IMR-90 (cell line): ENCODE measurements at regions not wholly inside any gene's neighbourhood (a gene's known extent, or its start where the extent isn't known, plus 50 kb on each side); places are given as distances from the start of the nearest gene placed in this dataset.

Source experiments
- ATAC-seq: fragments of 200-7000 bp; cut with Tn5 transposase; 2 replicates; pipeline ENCODE4 v1.9.1; 2020; ENCODE audit warnings: low read depth, mild to moderate bottlenecking, moderate library complexity
- BruUV-seq: library from RNA; stranded (reverse); fragments of 400-500 nt; replicated peaks from 2 replicates; lab custom pipeline; 2021; lab: Mats Ljungman, UMichigan
- CTCF ChIA-PET: fragments of 300-600 bp; formaldehyde crosslinking; extraction: SDS; loops from one replicate; lab custom pipeline; 2021; ENCODE audit warnings: antibody characterized with exemption; lab: Yijun Ruan, JAX
- POLR2A ChIA-PET: fragments of 300-600 bp; sonication (Branson Sonifier 250); formaldehyde crosslinking; loops from one replicate; lab custom pipeline; 2022; ENCODE audit warnings: antibody characterized with exemption; ENCODE audit not compliant: unreplicated experiment; lab: Charles Lee
- DNase-seq: peaks from one replicate; pipeline ENCODE4 v3.0.0; 2013
- H2AFZ ChIP-seq: replicated peaks from 2 replicates; pipeline ENCODE3; 2013; ENCODE audit warnings: low read length, mild to moderate bottlenecking; ENCODE audit not compliant: poor library complexity
- H2AK5ac ChIP-seq: 2 replicates; pipeline ENCODE4 v1.6.1; 2013; ENCODE audit warnings: low read depth, low read length, inconsistent platforms
- H2AK9ac ChIP-seq: replicated peaks from 2 replicates; pipeline ENCODE3; 2013; ENCODE audit warnings: mild to moderate bottlenecking, low read depth, low read length, moderate library complexity; ENCODE audit not compliant: poor library complexity
- H2BK120ac ChIP-seq: 2 replicates; pipeline ENCODE4 v1.6.1; 2013; ENCODE audit warnings: low read depth, low read length, inconsistent platforms
- H2BK15ac ChIP-seq: 3 replicates; pipeline ENCODE4 v1.6.1; 2013; ENCODE audit warnings: low read depth, low read length, inconsistent platforms
- H2BK20ac ChIP-seq: 2 replicates; pipeline ENCODE4 v1.6.1; 2013; ENCODE audit warnings: low read depth, mild to moderate bottlenecking, inconsistent platforms, low read length, moderate library complexity
- H2BK5ac ChIP-seq: 2 replicates; pipeline ENCODE4 v1.6.1; 2013; ENCODE audit warnings: mild to moderate bottlenecking, low read depth, low read length, inconsistent platforms; ENCODE audit not compliant: poor library complexity, severe bottlenecking
- H3K14ac ChIP-seq: replicated peaks from 2 replicates; pipeline ENCODE4 v1.6.1; 2013; ENCODE audit warnings: low read depth, low read length, inconsistent platforms
- H3K18ac ChIP-seq: 2 replicates; pipeline ENCODE4 v1.6.1; 2013; ENCODE audit warnings: low read depth, low read length, control low read depth
- H3K23ac ChIP-seq: 2 replicates; pipeline ENCODE4 v1.6.1; 2013; ENCODE audit warnings: low read depth, low read length, inconsistent platforms
- H3K27ac ChIP-seq: 2 replicates; pipeline ENCODE4 v1.5.1; 2013; ENCODE audit warnings: mild to moderate bottlenecking, control low read depth, low read length; ENCODE audit not compliant: insufficient read depth
- H3K27me3 ChIP-seq: 2 replicates; pipeline ENCODE4 v1.6.1; 2013; ENCODE audit warnings: low read length; ENCODE audit not compliant: control insufficient read depth, insufficient read depth
- H3K36me3 ChIP-seq: 2 replicates; pipeline ENCODE4 v1.6.1; 2013; ENCODE audit warnings: low read length, mixed read lengths; ENCODE audit not compliant: control insufficient read depth, insufficient read depth
- H3K4ac ChIP-seq: 2 replicates; pipeline ENCODE4 v1.6.1; 2013; ENCODE audit warnings: low read depth, low read length, inconsistent platforms
- H3K4me1 ChIP-seq: 2 replicates; pipeline ENCODE4 v1.6.1; 2013; ENCODE audit warnings: low read length, mixed read lengths; ENCODE audit not compliant: control insufficient read depth, insufficient read depth
- H3K4me2 ChIP-seq: 2 replicates; pipeline ENCODE4 v1.6.1; 2013; ENCODE audit warnings: low read depth, mild to moderate bottlenecking, control low read depth, low read length, moderate library complexity
- H3K4me3 ChIP-seq: 2 replicates; pipeline ENCODE4 v1.5.1; 2013; ENCODE audit warnings: low read depth, mild to moderate bottlenecking, control low read depth, low read length, moderate library complexity; ENCODE audit not compliant: insufficient read depth
- H3K56ac ChIP-seq: 2 replicates; pipeline ENCODE4 v1.6.1; 2013; ENCODE audit warnings: low read length, inconsistent platforms; ENCODE audit not compliant: insufficient read depth; ENCODE audit errors: extremely low read depth
- H3K79me1 ChIP-seq, 2 experiments: 2 replicates each; pipeline ENCODE4 v1.6.1; 2013; ENCODE audit warnings: low read length in 2 of 2, inconsistent platforms in 1 of 2, low read depth in 1 of 2
- H3K9ac ChIP-seq: 2 replicates; pipeline ENCODE4 v1.6.1; 2013; ENCODE audit warnings: low read depth, low read length, control low read depth
- H3K9me1 ChIP-seq: 2 replicates; pipeline ENCODE4 v1.6.1; 2013; ENCODE audit warnings: low read length, inconsistent platforms; ENCODE audit not compliant: insufficient read depth
- H3K9me3 ChIP-seq: 2 replicates; pipeline ENCODE4 v1.6.1; 2013; ENCODE audit warnings: low read length; ENCODE audit not compliant: control insufficient read depth, insufficient read depth
- H4K20me1 ChIP-seq: 2 replicates; pipeline ENCODE4 v1.6.1; 2013; ENCODE audit warnings: low read length, inconsistent platforms; ENCODE audit not compliant: insufficient read depth
- H4K5ac ChIP-seq: 2 replicates; pipeline ENCODE4 v1.6.1; 2013; ENCODE audit warnings: mild to moderate bottlenecking, low read depth, low read length, control low read depth
- H4K8ac ChIP-seq, 2 experiments: 2 replicates each; pipeline ENCODE4 v1.6.1; 2013; ENCODE audit warnings: low read depth in 2 of 2, low read length in 2 of 2, control low read depth in 1 of 2, inconsistent platforms in 1 of 2
- H4K91ac ChIP-seq: 2 replicates; pipeline ENCODE4 v1.6.1; 2013; ENCODE audit warnings: low read depth, low read length, inconsistent platforms; ENCODE audit not compliant: insufficient read depth
- BHLHE40 ChIP-seq: fragments of 150-350 bp; IDR thresholded peaks from 2 replicates; pipeline ENCODE4 v1.6.1; 2016; ENCODE audit warnings: mild to moderate bottlenecking, low read depth, low read length
- MAZ ChIP-seq: IDR thresholded peaks from 2 replicates; pipeline ENCODE4 v1.6.1; 2012; ENCODE audit warnings: low read depth, mild to moderate bottlenecking, low read length, improper control_type of control experiment, moderate library complexity, borderline replicate concordance
- MXI1 ChIP-seq: IDR thresholded peaks from 2 replicates; pipeline ENCODE4 v1.6.1; 2012; ENCODE audit warnings: low read depth, mild to moderate bottlenecking, low read length, moderate library complexity, borderline replicate concordance
- POLR2A ChIP-seq: IDR thresholded peaks from 2 replicates; pipeline ENCODE4 v1.6.1; 2012; ENCODE audit warnings: mild to moderate bottlenecking, low read depth, low read length
- RCOR1 ChIP-seq: IDR thresholded peaks from 2 replicates; pipeline ENCODE4 v1.6.1; 2012; ENCODE audit warnings: mild to moderate bottlenecking, low read length, improper control_type of control experiment; ENCODE audit not compliant: insufficient replicate concordance
- WGBS, 2 experiments: methylation state at CpG; one replicate each; pipeline versions ENCODE4 v1.1.5 to v1.1.7; 2013; ENCODE audit warnings: missing lambda C conversion rate in 2 of 2; ENCODE audit not compliant: insufficient read length in 1 of 2; ENCODE audit errors: extremely low coverage in 2 of 2; 5-methylcytosine and 5-hydroxymethylcytosine counted together
- dilution Hi-C: fragments of 300-500 bp; cut with HindIII; formaldehyde crosslinking; loops from one replicate; pipeline ENCODE4 v1.14.3; 2018; ENCODE audit warnings: low sequenced_read_pairs; ENCODE audit not compliant: unreplicated experiment
- in situ Hi-C: fragments of 300-500 bp; cut with MboI; formaldehyde crosslinking; loops from 3 replicates; pipeline ENCODE4 v1.14.3; 2019; ENCODE audit warnings: low sequenced_read_pairs, inconsistent platforms, mixed read lengths
- intact Hi-C: fragments of 100-400 bp; cut with micrococcal nuclease; formaldehyde crosslinking; loops from 2 replicates; pipeline ENCODE4 v1.10.0; 2022
- TF ChIP-seq, protein P1 (sequence below): conservative IDR thresholded peaks from 2 replicates; pipeline ENCODE4 v1.5.1; 2012; ENCODE audit warnings: mild to moderate bottlenecking, low read depth, low read length, improper control_type of control experiment
- TF ChIP-seq, protein P2 (sequence below): fragments of 150-350 bp; IDR thresholded peaks from 2 replicates; pipeline ENCODE4 v1.6.1; 2016; ENCODE audit warnings: low read depth, mild to moderate bottlenecking, low read length, moderate library complexity, borderline replicate concordance
- TF ChIP-seq, protein P3 (sequence below): fragments of 150-350 bp; IDR thresholded peaks from 2 replicates; pipeline ENCODE4 v1.6.1; 2017; ENCODE audit warnings: mild to moderate bottlenecking, antibody characterized with exemption, low read length, low read depth

DNA sequence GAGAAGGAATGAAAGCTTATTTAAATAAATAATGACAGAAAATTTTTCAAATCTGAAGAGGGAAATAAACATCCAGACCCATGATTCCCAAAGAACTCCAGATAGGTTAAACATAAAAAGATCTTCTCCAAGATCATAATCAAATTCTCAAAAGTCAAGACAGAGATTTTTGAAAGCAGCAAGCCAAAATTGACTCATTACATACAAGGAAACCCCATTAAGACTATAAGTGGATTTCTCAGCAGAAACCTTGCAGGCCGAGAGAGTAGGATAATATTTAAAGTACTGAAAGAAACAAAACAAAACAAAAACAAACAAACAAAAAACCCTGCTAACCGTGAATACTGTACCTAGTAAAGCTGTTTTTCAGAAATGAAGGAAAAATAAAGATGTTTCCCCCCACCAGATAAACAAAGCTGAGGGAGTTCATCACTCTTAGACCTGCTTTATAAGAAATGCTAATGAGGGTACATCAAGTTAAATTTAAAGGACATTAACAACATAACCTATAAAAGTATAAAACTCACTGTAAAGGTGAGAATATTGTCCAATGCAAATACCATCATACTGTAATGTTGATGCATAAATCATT is 412.2 kb downstream of the INSC start:
- in situ Hi-C loops (no loop called here), dilution Hi-C loops (no loop called here), intact Hi-C loops (no loop called here)
- DNase-seq (no peak), ATAC-seq (no peak)
- no peak overlapping the region for H2BK120ac ChIP-seq
- H3K9me3 ChIP-seq: peaks cover 6% of the 10 kb centered on the region; the same call in 1 of the 2 replicates
- ChIA-PET POLR2A (no interaction called here), CTCF (no interaction called here)
- H4K8ac ChIP-seq: no peak overlapping the region
- no peak overlapping the region for H3K27ac ChIP-seq
- no peak overlapping the region for H2BK5ac ChIP-seq
- no peak overlapping the region for H4K5ac ChIP-seq
- H3K14ac ChIP-seq: no peak overlapping the region
- H2AK5ac ChIP-seq: no peak overlapping the region
- no peaks in the 10 kb centered on the region for H3K36me3 ChIP-seq
- H3K9ac ChIP-seq: no peak overlapping the region
- no peak overlapping the region for H2BK20ac ChIP-seq
- H3K4ac ChIP-seq: no peak overlapping the region
- H3K18ac ChIP-seq: no peak overlapping the region
- H3K56ac ChIP-seq: no peak overlapping the region
- H4K20me1 ChIP-seq: no peaks in the 10 kb centered on the region
- no peaks in the 10 kb centered on the region for H3K9me1 ChIP-seq
- H2AK9ac ChIP-seq: no peak overlapping the region
- no CpG with 5 or more reads among the region's 2 CpGs for WGBS, 2 experiments
- H3K79me1 ChIP-seq: no peaks in the 10 kb centered on the region
- no peak overlapping the region for H3K23ac ChIP-seq
- H4K91ac ChIP-seq: no peak overlapping the region
- H3K4me1 ChIP-seq: no peaks in the 10 kb centered on the region
- H2BK15ac ChIP-seq: no peak overlapping the region
- no peak overlapping the region for H3K4me3 ChIP-seq
- no TSS peak for BruUV-seq
- no peak overlapping the region for H3K4me2 ChIP-seq
- no peaks in the 10 kb centered on the region for H3K27me3 ChIP-seq
- no peak overlapping the region for H2AFZ ChIP-seq
- TF ChIP-seq, protein P1, sequence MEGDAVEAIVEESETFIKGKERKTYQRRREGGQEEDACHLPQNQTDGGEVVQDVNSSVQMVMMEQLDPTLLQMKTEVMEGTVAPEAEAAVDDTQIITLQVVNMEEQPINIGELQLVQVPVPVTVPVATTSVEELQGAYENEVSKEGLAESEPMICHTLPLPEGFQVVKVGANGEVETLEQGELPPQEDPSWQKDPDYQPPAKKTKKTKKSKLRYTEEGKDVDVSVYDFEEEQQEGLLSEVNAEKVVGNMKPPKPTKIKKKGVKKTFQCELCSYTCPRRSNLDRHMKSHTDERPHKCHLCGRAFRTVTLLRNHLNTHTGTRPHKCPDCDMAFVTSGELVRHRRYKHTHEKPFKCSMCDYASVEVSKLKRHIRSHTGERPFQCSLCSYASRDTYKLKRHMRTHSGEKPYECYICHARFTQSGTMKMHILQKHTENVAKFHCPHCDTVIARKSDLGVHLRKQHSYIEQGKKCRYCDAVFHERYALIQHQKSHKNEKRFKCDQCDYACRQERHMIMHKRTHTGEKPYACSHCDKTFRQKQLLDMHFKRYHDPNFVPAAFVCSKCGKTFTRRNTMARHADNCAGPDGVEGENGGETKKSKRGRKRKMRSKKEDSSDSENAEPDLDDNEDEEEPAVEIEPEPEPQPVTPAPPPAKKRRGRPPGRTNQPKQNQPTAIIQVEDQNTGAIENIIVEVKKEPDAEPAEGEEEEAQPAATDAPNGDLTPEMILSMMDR: no peak
- TF ChIP-seq RCOR1 (no peak), MAZ (no peak), BHLHE40 (no peak), POLR2A (no peak), MXI1 (no peak)
- TF ChIP-seq, protein P2, sequence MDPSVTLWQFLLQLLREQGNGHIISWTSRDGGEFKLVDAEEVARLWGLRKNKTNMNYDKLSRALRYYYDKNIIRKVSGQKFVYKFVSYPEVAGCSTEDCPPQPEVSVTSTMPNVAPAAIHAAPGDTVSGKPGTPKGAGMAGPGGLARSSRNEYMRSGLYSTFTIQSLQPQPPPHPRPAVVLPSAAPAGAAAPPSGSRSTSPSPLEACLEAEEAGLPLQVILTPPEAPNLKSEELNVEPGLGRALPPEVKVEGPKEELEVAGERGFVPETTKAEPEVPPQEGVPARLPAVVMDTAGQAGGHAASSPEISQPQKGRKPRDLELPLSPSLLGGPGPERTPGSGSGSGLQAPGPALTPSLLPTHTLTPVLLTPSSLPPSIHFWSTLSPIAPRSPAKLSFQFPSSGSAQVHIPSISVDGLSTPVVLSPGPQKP: no peak
- TF ChIP-seq, protein P3, sequence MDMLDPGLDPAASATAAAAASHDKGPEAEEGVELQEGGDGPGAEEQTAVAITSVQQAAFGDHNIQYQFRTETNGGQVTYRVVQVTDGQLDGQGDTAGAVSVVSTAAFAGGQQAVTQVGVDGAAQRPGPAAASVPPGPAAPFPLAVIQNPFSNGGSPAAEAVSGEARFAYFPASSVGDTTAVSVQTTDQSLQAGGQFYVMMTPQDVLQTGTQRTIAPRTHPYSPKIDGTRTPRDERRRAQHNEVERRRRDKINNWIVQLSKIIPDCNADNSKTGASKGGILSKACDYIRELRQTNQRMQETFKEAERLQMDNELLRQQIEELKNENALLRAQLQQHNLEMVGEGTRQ: no peak
